Kidney (tissue), 10 donors: ENCODE measurements at regions not wholly inside any gene's neighbourhood (a gene's known extent, or its start where the extent isn't known, plus 50 kb on each side); places are given as distances from the start of the nearest gene placed in this dataset.
"Not testable (repeated sequence)": the region's sequence is repeated elsewhere in the genome, so short reads cannot be mapped to it uniquely, and the experiment has no call there.

Source experiments
- DNase-seq, 5 donors: peaks; one replicate each; pipeline ENCODE4 v3.0.0-alpha.2; 2013 to 2020
- FAIRE-seq: peaks from 2 replicates; lab custom pipeline; 2012; peaks lifted over from hg19 to GRCh38; lab: Jason Lieb, UNC
- H3K27ac ChIP-seq, 2 donors: one replicate each; pipeline ENCODE4 v1.7.0; 2013; ENCODE audit warnings: low read depth in 2 of 2, low read length in 2 of 2, inconsistent platforms in 1 of 2
- H3K27me3 ChIP-seq: one replicate; pipeline ENCODE4 v1.7.1; 2013; ENCODE audit warnings: low read length, inconsistent platforms; ENCODE audit not compliant: control insufficient read depth, insufficient read depth
- H3K36me3 ChIP-seq, 3 donors: one replicate each; pipeline versions ENCODE4 v1.7.0 to v1.7.1; 2013; ENCODE audit warnings: low read length in 3 of 3, control low read depth in 1 of 3, inconsistent platforms in 1 of 3; ENCODE audit not compliant: insufficient read depth in 3 of 3, control insufficient read depth in 2 of 3
- H3K4me1 ChIP-seq, 3 donors: one replicate each; pipeline versions ENCODE4 v1.7.0 to v1.7.1; 2013; ENCODE audit warnings: low read length in 3 of 3, inconsistent platforms in 1 of 3, low read depth in 1 of 3; ENCODE audit not compliant: control insufficient read depth in 2 of 3, insufficient read depth in 2 of 3
- H3K4me3 ChIP-seq, 3 donors: one replicate each; pipeline versions ENCODE4 v1.7.0 to v1.8.1; 2013; ENCODE audit warnings: low read length in 3 of 3, control low read depth in 1 of 3, inconsistent platforms in 1 of 3
- H3K9ac ChIP-seq, 3 donors: one replicate each; pipeline versions ENCODE4 v1.7.0 to v1.7.1; 2013; ENCODE audit warnings: low read length in 3 of 3, control low read depth in 1 of 3, inconsistent platforms in 1 of 3
- H3K9me3 ChIP-seq, 3 donors: one replicate each; pipeline versions ENCODE4 v1.7.0 to v1.7.1; 2013; ENCODE audit warnings: low read length in 3 of 3, control low read depth in 1 of 3, inconsistent platforms in 1 of 3; ENCODE audit not compliant: control insufficient read depth in 2 of 3, insufficient read depth in 1 of 3
- intact Hi-C: fragments of 100-400 bp; cut with DNase I; formaldehyde crosslinking; loops from one replicate; pipeline ENCODE4 v1.11.1; 2022
- donor health status: control.
- donor health status: control.
- donor health status: DM: yes; HTN: yes; CAD: no.
- donor health status: Normal renal cell carcinoma (clear cell type).

GRCh38 chr2:131684631-131685316 is 157.1 kb downstream of the CCDC74A start:
- H3K9ac ChIP-seq, H3K9me3 ChIP-seq, H3K27me3 ChIP-seq, DNase-seq, H3K4me3 ChIP-seq, intact Hi-C loops, H3K36me3 ChIP-seq, H3K27ac ChIP-seq, H3K4me1 ChIP-seq, FAIRE-seq: not testable (repeated sequence)

- H3K4me3 ChIP-seq, intact Hi-C loops, H3K4me1 ChIP-seq, H3K27me3 ChIP-seq, H3K9me3 ChIP-seq, FAIRE-seq, H3K36me3 ChIP-seq, H3K27ac ChIP-seq, H3K9ac ChIP-seq, DNase-seq: not testable (repeated sequence)
These were observed 158.6 kb downstream of the CCDC74A start for GRCh38 chr2:131686164-131686893.

GRCh38 chr2:131686894-131687238 is 159.2 kb downstream of the CCDC74A start:
- H3K36me3 ChIP-seq, H3K9me3 ChIP-seq, H3K9ac ChIP-seq, H3K4me1 ChIP-seq, FAIRE-seq, DNase-seq, H3K4me3 ChIP-seq, H3K27me3 ChIP-seq, H3K27ac ChIP-seq, intact Hi-C loops: not testable (repeated sequence)

GRCh38 chr2:131689066-131689465 is 161.4 kb downstream of the CCDC74A start:
- FAIRE-seq, H3K36me3 ChIP-seq, H3K4me3 ChIP-seq, H3K27ac ChIP-seq, H3K9ac ChIP-seq, H3K4me1 ChIP-seq, intact Hi-C loops, DNase-seq, H3K27me3 ChIP-seq, H3K9me3 ChIP-seq: not testable (repeated sequence)

- DNase-seq, H3K27me3 ChIP-seq, intact Hi-C loops, H3K36me3 ChIP-seq, H3K4me3 ChIP-seq, H3K4me1 ChIP-seq, H3K27ac ChIP-seq, H3K9me3 ChIP-seq, H3K9ac ChIP-seq: not testable (repeated sequence)
- FAIRE-seq, result peak; percentile 83
These were observed 183.6 kb downstream of the CCDC74A start for GRCh38 chr2:131711268-131711667.

GRCh38 chr2:131717907-131718306 is 190.2 kb downstream of the CCDC74A start:
- H3K36me3 ChIP-seq, H3K9me3 ChIP-seq, H3K27me3 ChIP-seq, H3K4me3 ChIP-seq, DNase-seq, H3K9ac ChIP-seq, intact Hi-C loops, H3K4me1 ChIP-seq, H3K27ac ChIP-seq: not testable (repeated sequence)
- FAIRE-seq, result peak; percentile 71

- not testable (repeated sequence) for FAIRE-seq, H3K4me1 ChIP-seq
These were observed 193.5 kb downstream of the CCDC74A start for GRCh38 chr2:131721163-131721562.

GRCh38 chr2:131722256-131722655 is 194.6 kb downstream of the CCDC74A start:
- H3K4me3 ChIP-seq, H3K9ac ChIP-seq, H3K36me3 ChIP-seq, H3K9me3 ChIP-seq, H3K4me1 ChIP-seq, H3K27ac ChIP-seq, DNase-seq, FAIRE-seq, H3K27me3 ChIP-seq, intact Hi-C loops: not testable (repeated sequence)

More at GRCh38 chr2:131721163-131721562, 193.5 kb downstream of the CCDC74A start:
- H3K4me3 ChIP-seq, H3K36me3 ChIP-seq, H3K27me3 ChIP-seq, H3K27ac ChIP-seq, H3K9me3 ChIP-seq, intact Hi-C loops, DNase-seq, H3K9ac ChIP-seq: not testable (repeated sequence)
